Activated CD4-positive, alpha-beta memory T cell treated with anti-CD3 and anti-CD28 coated beads, Interleukin-2, amount 10 ng/mL, durations not matched to agents 7 days and 5 days (primary cell): ENCODE measurements at regions not wholly inside any gene's neighbourhood (a gene's known extent, or its start where the extent isn't known, plus 50 kb on each side); places are given as distances from the start of the nearest gene placed in this dataset.
"Not testable (repeated sequence)": the region's sequence is repeated elsewhere in the genome, so short reads cannot be mapped to it uniquely, and the experiment has no call there.

ENCODE experiments used
- CTCF ChIA-PET: fragments of 350-600 bp; sonication (Branson Sonifier 250); formaldehyde crosslinking; loops from one replicate; lab custom pipeline; 2021; ENCODE audit warnings: antibody characterized with exemption, inconsistent platforms; lab: Charles Lee
- POLR2A ChIA-PET: fragments of 350-600 bp; sonication (Branson Sonifier 250); formaldehyde crosslinking; loops from one replicate; lab custom pipeline; 2021; ENCODE audit warnings: antibody characterized with exemption; lab: Charles Lee
- DNase-seq: peaks from one replicate; pipeline ENCODE4 v3.0.0-alpha.2; 2020
- H3K27ac Mint-ChIP-seq: one replicate; pipeline ENCODE4 v1.8.0; 2021; ENCODE audit warnings: mild to moderate bottlenecking, mixed read lengths
- H3K27me3 Mint-ChIP-seq: one replicate; pipeline ENCODE4 v1.8.0; 2021; ENCODE audit warnings: mixed read lengths
- H3K36me3 Mint-ChIP-seq: one replicate; pipeline ENCODE4 v1.8.0; 2021; ENCODE audit warnings: low read depth, mixed read lengths
- H3K4me1 Mint-ChIP-seq: one replicate; pipeline ENCODE4 v1.8.0; 2021; ENCODE audit warnings: mixed read lengths
- H3K4me3 Mint-ChIP-seq: one replicate; pipeline ENCODE4 v1.8.0; 2021; ENCODE audit warnings: mild to moderate bottlenecking, mixed read lengths
- H3K9me3 Mint-ChIP-seq: one replicate; pipeline ENCODE4 v1.8.0; 2021; ENCODE audit warnings: mixed read lengths

GRCh38 chr16:47872225-47872624 is 283.6 kb downstream of the ABCC12 start:
- H3K27me3 Mint-ChIP-seq: no peaks in the 10 kb centered on the region
- no peak overlapping the region for H3K4me3 Mint-ChIP-seq
- no peaks in the 10 kb centered on the region for H3K4me1 Mint-ChIP-seq
- ChIA-PET CTCF (no interaction called here), POLR2A (no interaction called here)
- no peak overlapping the region for H3K27ac Mint-ChIP-seq
- DNase-seq: no peak
- H3K36me3 Mint-ChIP-seq: no peaks in the 10 kb centered on the region
- H3K9me3 Mint-ChIP-seq: peaks cover 4% of the 10 kb centered on the region

- CTCF ChIA-PET: no interaction called here
- Mint-ChIP-seq H3K4me3 (no peak overlapping the region), H3K9me3 (peaks cover 4% of the 10 kb centered on the region), H3K27me3 (peaks cover 2% of the 10 kb centered on the region), H3K27ac (no peak overlapping the region), H3K4me1 (no peaks in the 10 kb centered on the region), H3K36me3 (no peaks in the 10 kb centered on the region)
- no peak for DNase-seq
- POLR2A ChIA-PET: no interaction called here
Measured at GRCh38 chr16:47866423-47866822, 289.4 kb downstream of the ABCC12 start.

GRCh38 chr16:47865337-47865855 is 290.4 kb downstream of the ABCC12 start:
- CTCF ChIA-PET: interaction anchor here (0.6 kb wide), 1 partner anchor 420 kb away, joined by 3 read pairs; no protein-coding TSS in a partner anchor
- Mint-ChIP-seq H3K9me3 (peaks cover 4% of the 10 kb centered on the region), H3K36me3 (no peaks in the 10 kb centered on the region), H3K4me3 (no peak overlapping the region), H3K27me3 (peaks cover 2% of the 10 kb centered on the region), H3K4me1 (no peaks in the 10 kb centered on the region), H3K27ac (no peak overlapping the region)
- POLR2A ChIA-PET: no interaction called here
- DNase-seq: no peak

- H3K4me3 Mint-ChIP-seq, CTCF ChIA-PET, H3K4me1 Mint-ChIP-seq, H3K27me3 Mint-ChIP-seq, POLR2A ChIA-PET, H3K27ac Mint-ChIP-seq, H3K9me3 Mint-ChIP-seq, DNase-seq, H3K36me3 Mint-ChIP-seq: not testable (repeated sequence)
Measured at GRCh38 chr16:47864262-47864661, 291.5 kb downstream of the ABCC12 start.

GRCh38 chr16:47861999-47862398 is 293.8 kb downstream of the ABCC12 start:
- Mint-ChIP-seq H3K4me1 (no peaks in the 10 kb centered on the region), H3K27ac (no peak overlapping the region), H3K27me3 (peaks cover 2% of the 10 kb centered on the region), H3K4me3 (no peak overlapping the region), H3K9me3 (no peaks in the 10 kb centered on the region), H3K36me3 (no peaks in the 10 kb centered on the region)
- DNase-seq: no peak
- POLR2A ChIA-PET: no interaction called here
- CTCF ChIA-PET: no interaction called here

- H3K27me3 Mint-ChIP-seq: no peaks in the 10 kb centered on the region
- H3K36me3 Mint-ChIP-seq: no peaks in the 10 kb centered on the region
- H3K4me1 Mint-ChIP-seq: no peaks in the 10 kb centered on the region
- H3K27ac Mint-ChIP-seq: no peak overlapping the region
- no peak for DNase-seq
- POLR2A ChIA-PET: no interaction called here
- CTCF ChIA-PET: no interaction called here
- no peak overlapping the region for H3K4me3 Mint-ChIP-seq
- peaks cover 7% of the 10 kb centered on the region for H3K9me3 Mint-ChIP-seq
Measured at GRCh38 chr16:47858333-47858982, 297.3 kb downstream of the ABCC12 start.

GRCh38 chr16:47855431-47855830 is 300.4 kb downstream of the ABCC12 start:
- CTCF ChIA-PET: no interaction called here
- Mint-ChIP-seq H3K4me1 (no peaks in the 10 kb centered on the region), H3K4me3 (no peak overlapping the region), H3K27me3 (no peaks in the 10 kb centered on the region), H3K36me3 (no peaks in the 10 kb centered on the region), H3K9me3 (peaks cover 7% of the 10 kb centered on the region), H3K27ac (no peak overlapping the region)
- POLR2A ChIA-PET: no interaction called here
- DNase-seq: no peak

GRCh38 chr16:47854737-47855136 is 301.1 kb downstream of the ABCC12 start:
- CTCF ChIA-PET: no interaction called here
- H3K27me3 Mint-ChIP-seq: no peaks in the 10 kb centered on the region

GRCh38 chr16:47852991-47853390 is 302.8 kb downstream of the ABCC12 start:
- no peak overlapping the region for H3K27ac Mint-ChIP-seq

More at GRCh38 chr16:47854737-47855136, 301.1 kb downstream of the ABCC12 start:
- POLR2A ChIA-PET: no interaction called here
- H3K27ac Mint-ChIP-seq: no peak overlapping the region
- H3K4me3 Mint-ChIP-seq: no peak overlapping the region
- no peaks in the 10 kb centered on the region for H3K36me3 Mint-ChIP-seq
- H3K9me3 Mint-ChIP-seq: peaks cover 7% of the 10 kb centered on the region
- no peak for DNase-seq
- no peaks in the 10 kb centered on the region for H3K4me1 Mint-ChIP-seq

GRCh38 chr16:47851146-47851545 is 304.6 kb downstream of the ABCC12 start:
- POLR2A ChIA-PET: no interaction called here
- Mint-ChIP-seq H3K4me3 (no peak overlapping the region), H3K4me1 (no peaks in the 10 kb centered on the region), H3K9me3 (peaks cover 7% of the 10 kb centered on the region), H3K36me3 (no peaks in the 10 kb centered on the region), H3K27me3 (no peaks in the 10 kb centered on the region), H3K27ac (no peak overlapping the region)
- CTCF ChIA-PET: no interaction called here
- no peak for DNase-seq

More at GRCh38 chr16:47852991-47853390, 302.8 kb downstream of the ABCC12 start:
- H3K9me3 Mint-ChIP-seq: peaks cover 7% of the 10 kb centered on the region
- no peak for DNase-seq
- ChIA-PET CTCF (no interaction called here), POLR2A (no interaction called here)
- no peak overlapping the region for H3K4me3 Mint-ChIP-seq
- no peaks in the 10 kb centered on the region for H3K27me3 Mint-ChIP-seq
- H3K36me3 Mint-ChIP-seq: no peaks in the 10 kb centered on the region
- H3K4me1 Mint-ChIP-seq: no peaks in the 10 kb centered on the region

- H3K36me3 Mint-ChIP-seq: no peaks in the 10 kb centered on the region
- DNase-seq: no peak
- H3K27ac Mint-ChIP-seq: no peak overlapping the region
- peaks cover 3% of the 10 kb centered on the region for H3K9me3 Mint-ChIP-seq
- H3K4me3 Mint-ChIP-seq: no peak overlapping the region
- POLR2A ChIA-PET: no interaction called here
- no peaks in the 10 kb centered on the region for H3K27me3 Mint-ChIP-seq
- CTCF ChIA-PET: no interaction called here
- no peaks in the 10 kb centered on the region for H3K4me1 Mint-ChIP-seq
Measured at GRCh38 chr16:47849736-47850135, 306.1 kb downstream of the ABCC12 start.

GRCh38 chr16:47848421-47849109 is 307.2 kb downstream of the ABCC12 start:
- H3K27ac Mint-ChIP-seq: no peak overlapping the region
- no peaks in the 10 kb centered on the region for H3K9me3 Mint-ChIP-seq
- H3K4me3 Mint-ChIP-seq: no peak overlapping the region
- POLR2A ChIA-PET: no interaction called here
- no peaks in the 10 kb centered on the region for H3K4me1 Mint-ChIP-seq
- no peak for DNase-seq
- CTCF ChIA-PET: no interaction called here
- H3K27me3 Mint-ChIP-seq: no peaks in the 10 kb centered on the region
- H3K36me3 Mint-ChIP-seq: no peaks in the 10 kb centered on the region

GRCh38 chr16:47847220-47847970 is 308.4 kb downstream of the ABCC12 start:
- no peaks in the 10 kb centered on the region for H3K36me3 Mint-ChIP-seq
- H3K27me3 Mint-ChIP-seq: no peaks in the 10 kb centered on the region
- POLR2A ChIA-PET: no interaction called here
- CTCF ChIA-PET: no interaction called here
- H3K9me3 Mint-ChIP-seq: no peaks in the 10 kb centered on the region
- H3K27ac Mint-ChIP-seq: no peak overlapping the region
- no peaks in the 10 kb centered on the region for H3K4me1 Mint-ChIP-seq
- no peak overlapping the region for H3K4me3 Mint-ChIP-seq
- DNase-seq: no peak
